A172 (cell line): ENCODE measurements at regions not wholly inside any gene's neighbourhood (a gene's known extent, or its start where the extent isn't known, plus 50 kb on each side); places are given as distances from the start of the nearest gene placed in this dataset.

Source experiments
- DNase-seq: peaks from one replicate; pipeline ENCODE4 v3.0.0-alpha.2; 2015; ENCODE audit warnings: low spot score

GRCh38 chr17:79317916-79318315, 243.3 kb downstream of the ENGASE start:
- DNase-seq = no peak

- no peak for DNase-seq
Observed at GRCh38 chr17:79316805-79317204, 242.2 kb downstream of the ENGASE start.

GRCh38 chr17:79315358-79316105, 240.9 kb downstream of the ENGASE start:
- no peak for DNase-seq

- DNase-seq = no peak
Observed at GRCh38 chr17:79314617-79315357, 240.2 kb downstream of the ENGASE start.

- DNase-seq = no peak
Observed at GRCh38 chr17:79311373-79311772, 236.7 kb downstream of the ENGASE start.

- DNase-seq = peak; percentile 38
Observed at GRCh38 chr17:79306424-79307318, 232.0 kb downstream of the ENGASE start.

- DNase-seq = no peak
Observed at GRCh38 chr17:79305768-79306423, 231.3 kb downstream of the ENGASE start.

- DNase-seq = no peak
Observed at GRCh38 chr17:79305376-79305767, 230.7 kb downstream of the ENGASE start.

- DNase-seq = no peak
Observed at GRCh38 chr17:79304884-79305283, 230.3 kb downstream of the ENGASE start.

- DNase-seq = no peak
Observed at GRCh38 chr17:79303641-79304205, 229.1 kb downstream of the ENGASE start.

GRCh38 chr17:79301469-79301868, 226.8 kb downstream of the ENGASE start:
- no peak for DNase-seq

GRCh38 chr17:79299349-79299748, 224.7 kb downstream of the ENGASE start:
- no peak for DNase-seq

GRCh38 chr17:79298799-79299198, 224.2 kb downstream of the ENGASE start:
- no peak for DNase-seq

GRCh38 chr17:79296243-79296642, 221.6 kb downstream of the ENGASE start:
- DNase-seq = no peak

- DNase-seq = peak; percentile 63
Observed at GRCh38 chr17:79295307-79295706, 220.7 kb downstream of the ENGASE start.

GRCh38 chr17:79294459-79295071, 219.9 kb downstream of the ENGASE start:
- peak; percentile 67 for DNase-seq

GRCh38 chr17:79292501-79292900, 217.9 kb downstream of the ENGASE start:
- no peak for DNase-seq

- no peak for DNase-seq
Observed at GRCh38 chr17:79291391-79291790, 216.8 kb downstream of the ENGASE start.

- no peak for DNase-seq
Observed at GRCh38 chr17:79290726-79291125, 216.1 kb downstream of the ENGASE start.

GRCh38 chr17:79288950-79289349, 214.3 kb downstream of the ENGASE start:
- DNase-seq = no peak

- DNase-seq = no peak
Observed at GRCh38 chr17:79286440-79286839, 211.8 kb downstream of the ENGASE start.
